HG02840 (cell line): ENCODE measurements at regions not wholly inside any gene's neighbourhood (a gene's known extent, or its start where the extent isn't known, plus 50 kb on each side); places are given as distances from the start of the nearest gene placed in this dataset.
A peak's percentile ranks its signal among the peaks of the same experiment; 100 is the strongest.

Experiments used
- ATAC-seq: cut with Tn5 transposase; IDR thresholded peaks from one replicate; pipeline ENCODE4 v1.9.1; 2021; ENCODE audit warnings: mild to moderate bottlenecking, moderate library complexity, moderate number of reproducible peaks; ENCODE audit not compliant: unreplicated experiment, low FRiP score

GRCh38 chr13:24041651-24042225, 118.8 kb upstream of the SPATA13 start:
- ATAC-seq = no peak

GRCh38 chr13:24042710-24043440, 117.6 kb upstream of the SPATA13 start:
- ATAC-seq = no peak

- ATAC-seq = no peak
Observed at GRCh38 chr13:24043590-24044350, 116.8 kb upstream of the SPATA13 start.

GRCh38 chr13:24045597-24045996, 114.9 kb upstream of the SPATA13 start:
- no peak for ATAC-seq

- no peak for ATAC-seq
Observed at GRCh38 chr13:24050292-24050711, 110.2 kb upstream of the SPATA13 start.

DNA sequence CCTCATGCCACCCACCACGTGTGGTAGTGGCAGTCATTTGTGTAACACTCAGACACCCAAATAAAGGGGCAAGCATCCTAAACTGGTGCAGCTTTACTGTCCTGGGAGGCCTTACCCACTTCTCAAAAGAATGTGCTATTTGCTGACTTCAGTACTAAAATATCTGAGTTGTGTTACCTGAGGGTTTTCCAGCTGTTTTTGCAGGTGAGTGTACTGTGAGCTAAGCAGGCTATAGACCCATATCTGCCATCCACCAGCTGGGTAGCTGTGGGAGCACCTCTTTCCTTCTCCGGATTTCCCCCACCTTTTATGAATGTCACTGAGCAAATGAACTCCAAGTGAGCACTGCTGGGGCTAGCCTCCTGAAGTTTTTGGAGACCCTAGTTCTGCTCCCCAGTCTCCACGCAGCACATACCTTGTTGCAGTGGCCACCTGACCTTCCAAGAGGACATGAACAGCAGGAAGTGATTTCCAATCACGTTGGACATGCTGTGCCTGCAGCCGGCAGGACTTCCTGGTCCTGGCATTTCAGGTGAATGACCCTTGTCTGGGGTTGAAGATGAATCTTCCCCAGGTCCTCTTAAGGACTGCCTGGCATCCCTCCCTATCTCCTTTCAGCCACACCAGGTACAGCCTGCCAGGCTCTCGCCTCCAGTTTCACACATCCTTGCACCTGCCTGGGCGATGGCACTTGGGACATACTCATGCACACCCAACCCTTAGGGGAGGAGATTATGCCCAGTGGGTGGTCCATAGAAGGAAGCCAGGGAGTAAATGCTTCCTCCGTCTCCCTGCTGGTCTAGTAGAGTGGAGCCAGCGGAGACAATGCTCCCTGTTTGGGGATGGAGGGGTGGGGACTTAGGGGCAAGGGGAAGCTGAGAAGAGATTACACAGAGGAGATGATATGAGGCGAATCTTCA, 109.5 kb upstream of the SPATA13 start:
- no peak for ATAC-seq

DNA sequence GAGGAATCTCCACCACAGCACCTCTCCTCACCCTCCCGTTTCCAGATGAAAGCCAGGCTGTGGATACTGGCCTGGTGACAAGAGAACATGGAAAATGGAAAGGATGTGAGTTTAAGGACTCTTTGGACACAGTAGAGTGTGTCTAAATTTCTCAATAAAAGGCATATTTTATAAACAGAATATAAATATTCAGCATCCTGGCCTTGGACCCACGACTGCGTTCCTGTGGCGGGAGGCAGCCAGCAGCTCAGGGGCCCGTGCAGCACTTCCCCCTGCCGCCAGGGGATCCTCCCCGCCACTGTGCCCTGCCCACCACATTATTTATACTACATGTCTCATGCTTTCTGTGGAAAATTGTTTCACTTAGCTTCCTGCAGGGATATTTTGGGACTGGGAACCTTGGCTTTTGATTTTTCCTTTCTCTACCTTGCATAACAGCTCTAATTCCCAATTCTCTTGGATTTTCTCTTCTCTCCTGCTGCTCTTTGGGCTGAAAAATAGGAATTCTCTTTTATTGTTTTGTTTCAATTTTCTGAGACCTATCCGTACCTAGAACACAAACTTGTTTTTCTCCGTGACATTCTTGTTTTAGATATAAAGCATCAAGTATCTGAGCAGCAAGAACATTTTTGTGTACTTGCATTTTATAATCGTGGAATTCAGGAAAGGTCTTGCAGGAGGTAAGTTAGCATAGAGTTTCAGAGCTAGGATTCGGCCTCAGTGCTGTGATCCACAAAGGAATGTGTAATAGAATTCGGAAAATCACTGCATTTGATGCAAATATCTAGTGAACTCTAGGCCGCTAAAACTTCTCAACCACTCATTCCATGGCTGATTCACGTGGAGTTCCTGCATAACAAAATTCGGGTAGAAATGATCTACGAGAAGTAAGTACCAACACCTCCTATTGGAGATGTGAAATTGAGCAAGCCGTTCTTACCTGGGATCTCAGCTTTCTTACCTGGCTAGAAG, 107.7 kb upstream of the SPATA13 start:
- no peak for ATAC-seq

- peak; percentile 82 for ATAC-seq
Observed at GRCh38 chr13:24053519-24054251, 106.8 kb upstream of the SPATA13 start.

DNA sequence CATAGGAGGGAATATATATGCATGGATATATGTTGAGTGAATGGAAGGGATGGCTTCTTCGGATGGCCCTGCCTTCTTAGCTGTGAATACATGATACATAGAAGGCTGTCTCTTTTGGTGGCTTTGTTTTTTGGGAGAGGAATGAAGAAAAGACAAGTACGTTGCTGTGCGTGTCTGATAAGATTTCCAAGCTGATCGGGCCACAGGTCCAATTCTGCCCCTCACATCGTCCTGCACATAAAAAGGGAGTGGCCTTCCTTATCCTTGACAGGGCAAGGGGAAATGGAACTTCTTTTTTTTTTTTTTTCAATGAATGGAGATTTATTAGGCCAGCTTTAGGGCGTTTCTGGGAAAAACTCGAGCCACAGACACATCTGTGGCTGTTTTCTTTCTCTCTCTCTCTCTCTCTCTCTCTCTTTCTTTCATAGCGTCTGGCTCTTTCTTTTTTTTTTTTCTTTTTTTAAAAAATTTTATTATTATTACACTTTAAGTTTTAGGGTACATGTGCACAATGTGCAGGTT, 103.8 kb upstream of the SPATA13 start:
- ATAC-seq = no peak

- ATAC-seq = no peak
Observed at GRCh38 chr13:24060993-24061392, 99.5 kb upstream of the SPATA13 start.

- no peak for ATAC-seq
Observed at GRCh38 chr13:24063281-24063877, 97.1 kb upstream of the SPATA13 start.

GRCh38 chr13:24064371-24064770, 96.1 kb upstream of the SPATA13 start:
- ATAC-seq = no peak

DNA sequence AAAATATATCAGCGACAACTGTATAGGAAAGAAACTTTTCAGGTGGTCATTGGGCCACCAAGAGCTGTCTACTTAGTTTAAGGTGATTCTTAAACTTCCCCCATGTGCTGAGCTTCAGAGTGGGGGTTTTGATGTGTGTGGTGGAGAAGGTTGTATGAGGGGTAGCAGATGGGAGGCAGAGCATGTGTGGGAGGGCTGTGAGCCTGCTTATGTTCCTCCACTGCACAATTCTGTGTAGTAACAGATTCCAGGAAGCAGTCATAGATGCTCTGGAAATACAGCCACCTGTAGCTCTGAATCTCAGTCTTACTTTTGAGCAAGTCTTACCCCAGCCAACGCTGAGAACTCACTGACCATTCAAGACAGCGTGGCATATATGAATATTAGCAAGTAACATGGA, 95.3 kb upstream of the SPATA13 start:
- ATAC-seq = no peak

GRCh38 chr13:24066405-24067295, 93.9 kb upstream of the SPATA13 start:
- no peak for ATAC-seq

DNA sequence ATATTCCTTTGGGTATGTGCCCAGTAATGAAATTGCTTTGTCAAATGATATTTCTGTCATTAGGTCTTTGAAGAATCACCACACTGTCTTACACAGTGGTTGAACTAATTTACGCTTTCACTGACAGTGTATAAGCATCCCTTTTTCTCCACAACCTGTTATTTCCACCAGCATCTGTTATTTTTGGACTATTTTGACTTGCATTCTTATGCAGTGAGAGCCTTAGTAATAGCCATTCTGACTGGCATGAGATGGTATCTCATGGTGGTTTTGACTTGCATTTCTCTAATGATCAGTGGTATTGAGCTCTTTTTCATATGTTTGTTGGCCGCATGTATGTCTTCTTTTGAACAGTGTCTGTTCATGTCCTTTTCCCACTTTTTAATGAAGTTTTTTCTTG, 92.0 kb upstream of the SPATA13 start:
- ATAC-seq = no peak

DNA sequence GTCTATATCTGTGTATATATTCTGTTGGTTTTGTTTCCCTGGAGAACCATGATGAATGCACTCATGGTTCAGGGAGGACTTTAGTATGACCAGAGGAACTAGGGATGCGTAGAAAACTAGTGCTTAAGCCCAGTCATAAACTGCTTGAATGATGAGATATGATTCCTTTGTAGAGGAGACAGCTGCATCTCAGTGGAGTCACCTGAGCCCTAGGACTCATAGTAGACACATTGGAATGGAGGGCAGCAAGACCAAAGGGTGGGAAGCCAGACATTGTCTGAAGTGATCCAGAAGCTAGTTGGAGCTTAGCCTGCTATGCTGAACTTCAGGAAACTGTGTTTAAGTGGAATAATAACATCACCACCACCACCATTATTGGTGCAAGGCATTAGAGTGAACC, 89.5 kb upstream of the SPATA13 start:
- no peak for ATAC-seq

DNA sequence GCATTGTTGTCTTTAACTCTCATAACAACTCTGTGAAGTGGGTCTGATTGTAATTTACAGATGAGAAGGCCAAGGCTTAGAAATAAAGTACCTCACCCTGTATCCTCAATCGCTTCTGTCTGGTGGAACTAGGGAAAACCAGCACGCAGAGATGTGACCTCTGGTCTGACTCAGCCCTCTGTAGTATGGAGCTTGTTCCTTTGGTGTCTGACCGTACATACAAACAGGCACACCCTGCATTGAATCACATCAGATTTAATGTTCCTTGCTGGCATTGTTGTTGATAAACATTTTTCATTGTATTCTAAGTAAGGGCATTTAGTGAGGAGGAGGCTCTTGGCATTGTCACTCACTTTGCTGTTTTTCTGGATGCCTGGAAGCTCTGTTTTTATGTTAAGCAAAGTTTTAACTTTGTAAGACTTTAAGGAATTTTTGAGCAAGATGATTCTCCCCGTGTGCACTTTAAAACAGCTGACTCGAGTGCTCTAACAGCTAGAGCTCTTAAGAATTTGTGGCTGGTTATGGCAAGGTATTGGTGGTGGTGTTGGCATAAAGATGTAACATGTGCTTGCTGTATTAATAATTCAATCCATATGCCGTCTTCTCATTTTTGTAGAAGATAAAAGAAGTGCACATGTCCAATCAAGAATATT, 89.0 kb upstream of the SPATA13 start:
- no peak for ATAC-seq
